ENCODE measurements at regions not wholly inside any gene's neighbourhood (a gene's known extent, or its start where the extent isn't known, plus 50 kb on each side); places are given as distances from the start of the nearest gene placed in this dataset.
"Not testable (repeated sequence)": the region's sequence is repeated elsewhere in the genome, so short reads cannot be mapped to it uniquely, and the experiment has no call there.

GRCh38 chrX:77017093-77017492, 430.1 kb upstream of the FGF16 start:
- in situ Hi-C loops (cut with HindIII; ENCODE audit: low sequenced_read_pairs): no loop called here
- TF ChIP-seq CTCF (IDR thresholded peaks at IDR 0.05; ENCODE audit: low read depth, low read length): no peak
- no peak for DNase-seq (ENCODE audit: low read depth, low spot score)
- no peak overlapping the region for H3K4me3 ChIP-seq (ENCODE audit: low read depth, low read length)

- H3K4me3 ChIP-seq (ENCODE audit: low read depth, low read length): peak overlapping the region; percentile 8
These were observed 400.9 kb upstream of the FGF16 start for GRCh38 chrX:77046180-77046810.

GRCh38 chrX:77060572-77060971, 386.6 kb upstream of the FGF16 start:
- DNase-seq (ENCODE audit: low read depth, low spot score): no peak
- no peak for TF ChIP-seq CTCF (IDR thresholded peaks at IDR 0.05; ENCODE audit: low read depth, low read length)
- in situ Hi-C loops (cut with HindIII; ENCODE audit: low sequenced_read_pairs): no loop called here
- no peak overlapping the region for H3K4me3 ChIP-seq (ENCODE audit: low read depth, low read length)

More at GRCh38 chrX:77046180-77046810, 400.9 kb upstream of the FGF16 start:
- DNase-seq (ENCODE audit: low read depth, low spot score); in situ Hi-C loops (cut with HindIII; ENCODE audit: low sequenced_read_pairs): not testable (repeated sequence)

GRCh38 chrX:77061022-77061421, 386.2 kb upstream of the FGF16 start:
- no peak for TF ChIP-seq CTCF (IDR thresholded peaks at IDR 0.05; ENCODE audit: low read depth, low read length)
- in situ Hi-C loops (cut with HindIII; ENCODE audit: low sequenced_read_pairs): no loop called here
- no peak overlapping the region for H3K4me3 ChIP-seq (ENCODE audit: low read depth, low read length)
- DNase-seq (ENCODE audit: low read depth, low spot score): no peak

DNA sequence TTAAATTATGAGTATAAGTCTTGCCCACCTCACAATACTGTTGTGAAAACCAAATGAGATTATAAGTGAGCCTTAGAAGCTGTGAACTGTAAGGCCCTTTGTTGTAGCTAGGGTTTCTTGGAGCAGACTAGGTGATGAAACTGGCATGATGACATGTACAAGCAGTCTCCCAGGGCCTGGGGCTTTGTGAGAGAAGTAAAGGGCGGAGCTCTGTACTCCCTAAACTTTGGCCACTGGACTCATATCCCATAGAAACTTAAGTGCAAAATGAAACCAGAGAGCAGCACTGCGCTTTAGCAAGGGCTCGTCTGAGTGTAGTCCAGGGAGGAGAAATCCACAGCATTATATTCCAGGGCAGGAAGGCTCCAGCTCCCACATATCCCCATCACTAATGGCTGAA, 385.6 kb upstream of the FGF16 start:
- no peak overlapping the region for H3K4me3 ChIP-seq (ENCODE audit: low read depth, low read length)
- DNase-seq (ENCODE audit: low read depth, low spot score): no peak
- no peak for TF ChIP-seq CTCF (IDR thresholded peaks at IDR 0.05; ENCODE audit: low read depth, low read length)
- in situ Hi-C loops (cut with HindIII; ENCODE audit: low sequenced_read_pairs): no loop called here

- H3K4me3 ChIP-seq (ENCODE audit: low read depth, low read length): no peak overlapping the region
- no peak for DNase-seq (ENCODE audit: low read depth, low spot score)
- in situ Hi-C loops (cut with HindIII; ENCODE audit: low sequenced_read_pairs): no loop called here
- TF ChIP-seq CTCF (IDR thresholded peaks at IDR 0.05; ENCODE audit: low read depth, low read length): no peak
These were observed 381.3 kb upstream of the FGF16 start for GRCh38 chrX:77065896-77066295.

GRCh38 chrX:77070202-77070918, 376.8 kb upstream of the FGF16 start:
- H3K4me3 ChIP-seq (ENCODE audit: low read depth, low read length): no peak overlapping the region
- TF ChIP-seq CTCF (IDR thresholded peaks at IDR 0.05; ENCODE audit: low read depth, low read length): no peak

More at GRCh38 chrX:77070202-77070918, 376.8 kb upstream of the FGF16 start:
- no peak for DNase-seq (ENCODE audit: low read depth, low spot score)
- in situ Hi-C loops (cut with HindIII; ENCODE audit: low sequenced_read_pairs): no loop called here

Measured in astrocyte of the spinal cord (primary cell).